ENCODE measurements at regions not wholly inside any gene's neighbourhood (a gene's known extent, or its start where the extent isn't known, plus 50 kb on each side); places are given as distances from the start of the nearest gene placed in this dataset.

- no peaks in the 10 kb centered on the region for H3F3A ChIP-seq (ENCODE audit: low read depth)
- no peaks in the 10 kb centered on the region for H3K9me3 ChIP-seq (ENCODE audit: low read depth)
- no peak overlapping the region for H3K4me3 ChIP-seq
- DNase-seq (ENCODE audit: low spot score), result peak; percentile 11
- Mint-ChIP-seq H3K27me3 (ENCODE audit: insufficient read depth, low read depth) (peaks cover 2% of the 10 kb centered on the region), H3K4me3 (no peak overlapping the region), H3K4me1 (peaks cover 25% of the 10 kb centered on the region), H3K27ac (no peak overlapping the region), H3K9me3 (peaks cover 24% of the 10 kb centered on the region), H3K36me3 (peaks cover 12% of the 10 kb centered on the region)
- H4K20me1 ChIP-seq (ENCODE audit: low read depth), result no peaks in the 10 kb centered on the region
- H3K79me2 ChIP-seq (ENCODE audit: low read depth), result no peaks in the 10 kb centered on the region
- no peaks in the 10 kb centered on the region for H3K36me3 ChIP-seq
- no peak overlapping the region for H2AFZ ChIP-seq (replicated peaks)
- no peak for TF ChIP-seq CTCF (IDR thresholded peaks at IDR 0.05)
- TF ChIP-seq EZH2 (IDR thresholded peaks at IDR 0.05), result no peak
- TF ChIP-seq EZH2phosphoT487 (IDR thresholded peaks at IDR 0.05), result no peak
- H3K4me2 ChIP-seq, result no peak overlapping the region
- H3K9ac ChIP-seq, result no peak overlapping the region
- H3K27ac ChIP-seq, result no peak overlapping the region
- H3K27me3 ChIP-seq, result no peaks in the 10 kb centered on the region
- H3K4me1 ChIP-seq, result peaks cover 23% of the 10 kb centered on the region
Measured at GRCh38 chr13:75161804-75162203, 320.2 kb downstream of the TBC1D4 start.

DNA sequence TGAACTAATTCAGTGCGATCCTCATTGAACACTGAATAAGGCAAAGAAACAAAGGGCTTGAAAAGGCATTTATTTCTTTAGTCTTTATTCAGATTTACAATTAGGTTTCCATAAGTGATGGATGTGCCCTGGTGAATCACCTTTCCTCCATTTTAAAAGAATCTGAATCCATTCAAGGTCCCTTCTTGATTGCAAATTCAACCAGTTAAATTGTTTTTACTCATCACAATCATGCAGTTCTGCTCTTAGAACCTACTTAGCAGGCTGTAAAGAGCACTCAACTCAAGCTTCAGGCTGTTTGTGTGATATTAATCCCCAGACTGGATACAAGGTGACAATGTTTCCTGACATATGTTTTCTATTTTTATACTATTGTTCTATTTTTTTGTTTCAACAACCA, 321.0 kb downstream of the TBC1D4 start:
- Mint-ChIP-seq H3K27ac (peak overlapping the region; percentile 48), H3K4me1 (peaks cover 24% of the 10 kb centered on the region), H3K27me3 (ENCODE audit: insufficient read depth, low read depth) (peaks cover 2% of the 10 kb centered on the region), H3K9me3 (peaks cover 29% of the 10 kb centered on the region), H3K4me3 (no peak overlapping the region), H3K36me3 (peaks cover 12% of the 10 kb centered on the region)
- Histone ChIP-seq H3K27me3 (no peaks in the 10 kb centered on the region), H3K9me3 (ENCODE audit: low read depth) (no peaks in the 10 kb centered on the region), H3K4me2 (no peak overlapping the region), H3K27ac (no peak overlapping the region), H3F3A (ENCODE audit: low read depth) (no peaks in the 10 kb centered on the region), H3K4me1 (peaks cover 23% of the 10 kb centered on the region), H4K20me1 (ENCODE audit: low read depth) (no peaks in the 10 kb centered on the region), H3K4me3 (no peak overlapping the region), H3K79me2 (ENCODE audit: low read depth) (no peaks in the 10 kb centered on the region), H3K9ac (no peak overlapping the region), H2AFZ (replicated peaks) (no peak overlapping the region), H3K36me3 (no peaks in the 10 kb centered on the region)
- no peak for DNase-seq (ENCODE audit: low spot score)
- TF ChIP-seq EZH2 (IDR thresholded peaks at IDR 0.05), result no peak
- TF ChIP-seq CTCF (IDR thresholded peaks at IDR 0.05), result no peak
- no peak for TF ChIP-seq EZH2phosphoT487 (IDR thresholded peaks at IDR 0.05)

DNA sequence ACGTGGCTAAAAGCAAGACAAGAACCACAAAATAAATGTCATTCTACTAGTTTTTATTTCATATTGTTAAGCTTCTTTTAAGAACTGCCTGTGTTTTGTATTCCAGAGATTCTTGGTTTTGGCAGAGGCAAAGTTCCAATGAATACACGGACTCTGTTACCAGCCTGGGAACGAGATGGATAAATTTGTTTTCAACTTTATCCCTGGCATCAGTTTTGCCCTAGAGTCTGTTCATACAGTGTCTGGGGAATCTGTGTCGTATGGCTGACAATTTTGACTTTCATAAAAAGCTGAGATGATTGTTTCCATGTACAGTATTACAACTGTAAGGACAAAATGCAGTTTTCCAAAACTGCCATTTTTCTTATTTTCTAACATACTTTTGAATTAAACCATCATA, 327.6 kb downstream of the TBC1D4 start:
- Histone ChIP-seq H4K20me1 (ENCODE audit: low read depth) (no peaks in the 10 kb centered on the region), H3K4me1 (no peaks in the 10 kb centered on the region), H3K4me2 (no peak overlapping the region), H2AFZ (replicated peaks) (no peak overlapping the region), H3F3A (ENCODE audit: low read depth) (no peaks in the 10 kb centered on the region), H3K9ac (no peak overlapping the region), H3K27me3 (no peaks in the 10 kb centered on the region), H3K27ac (no peak overlapping the region), H3K9me3 (ENCODE audit: low read depth) (no peaks in the 10 kb centered on the region), H3K79me2 (ENCODE audit: low read depth) (no peaks in the 10 kb centered on the region), H3K4me3 (no peak overlapping the region), H3K36me3 (no peaks in the 10 kb centered on the region)
- Mint-ChIP-seq H3K27ac (no peak overlapping the region), H3K9me3 (peaks cover 33% of the 10 kb centered on the region), H3K36me3 (peaks cover 8% of the 10 kb centered on the region), H3K4me3 (no peak overlapping the region), H3K27me3 (ENCODE audit: insufficient read depth, low read depth) (no peaks in the 10 kb centered on the region), H3K4me1 (no peaks in the 10 kb centered on the region)
- DNase-seq (ENCODE audit: low spot score), result no peak
- no peak for TF ChIP-seq EZH2 (IDR thresholded peaks at IDR 0.05)
- TF ChIP-seq CTCF (IDR thresholded peaks at IDR 0.05), result no peak
- TF ChIP-seq EZH2phosphoT487 (IDR thresholded peaks at IDR 0.05), result no peak

All from neural progenitor cell (in vitro differentiated cells).